GM12874 (cell line): ENCODE measurements at regions not wholly inside any gene's neighbourhood (a gene's known extent, or its start where the extent isn't known, plus 50 kb on each side); places are given as distances from the start of the nearest gene placed in this dataset.

Experiments used
- CTCF ChIP-seq: IDR thresholded peaks from 2 replicates; pipeline ENCODE4 v1.5.1; 2011; ENCODE audit warnings: low read depth, mild to moderate bottlenecking, control low read depth, low read length, moderate library complexity; ENCODE audit not compliant: insufficient read depth

- TF ChIP-seq CTCF = no peak
Observed at GRCh38 chr5:81914696-81915095, 57.1 kb upstream of the ATG10 start.

GRCh38 chr5:81912933-81913332 lies 58.9 kb upstream of the ATG10 start:
- TF ChIP-seq CTCF = no peak

- no peak for TF ChIP-seq CTCF
Observed at GRCh38 chr5:81909677-81910076, 62.1 kb upstream of the ATG10 start.

GRCh38 chr5:81908771-81909170 lies 63.1 kb upstream of the ATG10 start:
- no peak for TF ChIP-seq CTCF

GRCh38 chr5:81908044-81908443 lies 63.8 kb upstream of the ATG10 start:
- no peak for TF ChIP-seq CTCF

- TF ChIP-seq CTCF = no peak
Observed at GRCh38 chr5:81907012-81907635, 64.7 kb upstream of the ATG10 start.

GRCh38 chr5:81906086-81906485 lies 65.7 kb upstream of the ATG10 start:
- no peak for TF ChIP-seq CTCF
